ENCODE measurements at regions not wholly inside any gene's neighbourhood (a gene's known extent, or its start where the extent isn't known, plus 50 kb on each side); places are given as distances from the start of the nearest gene placed in this dataset.
"Not testable (repeated sequence)": the region's sequence is repeated elsewhere in the genome, so short reads cannot be mapped to it uniquely, and the experiment has no call there.

DNA sequence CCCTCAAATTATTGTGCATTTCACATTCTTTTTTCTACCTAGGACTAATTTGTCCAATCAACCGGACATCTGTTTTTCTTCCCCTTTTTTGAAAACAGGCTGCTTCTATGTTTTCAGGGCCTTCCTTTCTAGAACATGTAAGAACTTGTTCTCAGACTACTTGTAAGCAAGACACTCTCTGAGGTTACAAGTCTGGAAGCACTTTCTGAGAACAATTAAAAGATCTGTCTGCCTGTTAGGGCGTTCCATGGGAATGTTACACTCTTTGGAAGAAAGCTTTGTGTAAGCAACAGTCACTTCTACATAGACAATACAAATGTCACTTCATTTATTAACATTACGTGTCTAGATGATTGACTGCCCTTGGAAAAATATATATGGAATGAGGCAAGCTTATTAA lies 50.9 kb upstream of the HSPB3 start:
- no peaks in the 10 kb centered on the region for H3K4me1 Mint-ChIP-seq
- H3K36me3 Mint-ChIP-seq: no peaks in the 10 kb centered on the region
- no peak overlapping the region for H3K4me3 Mint-ChIP-seq
- no peaks in the 10 kb centered on the region for H3K9me3 Mint-ChIP-seq
- H3K27ac Mint-ChIP-seq: no peak overlapping the region
- no peaks in the 10 kb centered on the region for H3K27me3 Mint-ChIP-seq

DNA sequence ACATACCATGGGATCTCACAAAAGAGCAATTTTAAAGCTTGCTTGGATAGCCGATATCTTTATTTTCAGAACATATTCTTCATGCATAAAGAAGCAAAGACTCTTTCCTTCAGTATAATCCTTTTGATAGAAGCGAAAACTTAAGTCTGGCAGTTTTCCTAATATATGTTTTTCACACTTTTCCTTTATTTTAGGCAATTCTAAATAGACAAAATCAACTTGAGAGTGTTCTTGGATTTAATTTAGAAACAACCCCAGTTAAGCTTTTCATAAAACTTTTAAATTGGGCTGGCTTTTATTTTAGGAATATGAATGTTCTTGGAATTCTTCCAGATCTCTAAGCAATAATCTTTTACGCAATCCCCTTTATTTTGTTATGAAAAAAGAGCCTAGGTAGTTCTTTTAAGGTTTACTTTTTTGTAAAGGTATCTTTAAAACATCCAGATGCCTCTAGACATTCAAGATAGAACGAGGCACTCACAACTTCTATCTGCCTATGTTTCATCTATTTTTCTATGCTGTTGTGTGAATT lies 51.5 kb upstream of the HSPB3 start:
- Mint-ChIP-seq H3K27me3 (no peaks in the 10 kb centered on the region), H3K27ac (no peak overlapping the region), H3K4me1 (no peaks in the 10 kb centered on the region), H3K9me3 (no peaks in the 10 kb centered on the region), H3K36me3 (no peaks in the 10 kb centered on the region), H3K4me3 (no peak overlapping the region)

DNA sequence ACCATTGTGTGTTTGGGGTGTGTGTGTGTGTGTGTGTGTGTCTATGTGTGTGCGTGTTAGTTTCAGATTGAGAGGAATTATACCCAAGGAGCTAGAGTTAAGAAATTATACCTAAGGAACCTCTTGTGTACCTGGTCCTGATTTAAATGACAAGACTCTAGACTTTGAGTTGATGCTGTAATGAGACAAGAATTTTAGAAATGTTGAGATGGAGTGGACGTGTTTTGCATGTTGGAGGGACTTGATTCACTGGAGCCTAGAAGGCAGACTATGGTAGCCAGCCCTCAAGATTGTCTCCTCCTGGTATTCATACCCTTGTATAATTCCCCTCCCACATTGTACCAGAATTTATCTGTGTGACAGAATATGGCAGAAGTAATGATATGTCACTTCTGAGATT lies 52.4 kb upstream of the HSPB3 start:
- no peaks in the 10 kb centered on the region for H3K36me3 Mint-ChIP-seq
- no peak overlapping the region for H3K4me3 Mint-ChIP-seq
- H3K9me3 Mint-ChIP-seq: no peaks in the 10 kb centered on the region
- no peak overlapping the region for H3K27ac Mint-ChIP-seq
- H3K27me3 Mint-ChIP-seq: no peaks in the 10 kb centered on the region
- no peaks in the 10 kb centered on the region for H3K4me1 Mint-ChIP-seq

DNA sequence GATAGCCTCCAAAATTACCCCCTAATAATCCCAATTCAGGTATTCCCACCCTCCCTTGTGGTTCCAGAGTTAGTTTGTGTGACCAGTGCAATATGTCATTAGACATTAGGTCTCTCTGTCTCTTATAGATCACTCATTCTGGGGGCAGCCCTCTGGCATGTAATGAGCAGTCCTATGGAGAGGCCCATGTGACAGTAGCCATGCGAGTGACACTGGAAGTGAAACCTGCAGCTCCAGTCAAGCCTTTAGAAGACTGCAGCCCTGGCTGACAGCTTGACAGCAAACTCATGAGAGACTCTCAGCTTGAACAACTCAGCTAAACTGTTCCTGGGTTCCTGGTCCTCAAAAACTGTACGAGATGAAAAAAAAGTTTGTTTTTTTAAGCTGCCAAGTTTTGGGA lies 54.0 kb upstream of the HSPB3 start:
- Mint-ChIP-seq H3K4me1 (no peaks in the 10 kb centered on the region), H3K36me3 (no peaks in the 10 kb centered on the region), H3K4me3 (no peak overlapping the region), H3K27ac (no peak overlapping the region), H3K27me3 (no peaks in the 10 kb centered on the region), H3K9me3 (no peaks in the 10 kb centered on the region)

DNA sequence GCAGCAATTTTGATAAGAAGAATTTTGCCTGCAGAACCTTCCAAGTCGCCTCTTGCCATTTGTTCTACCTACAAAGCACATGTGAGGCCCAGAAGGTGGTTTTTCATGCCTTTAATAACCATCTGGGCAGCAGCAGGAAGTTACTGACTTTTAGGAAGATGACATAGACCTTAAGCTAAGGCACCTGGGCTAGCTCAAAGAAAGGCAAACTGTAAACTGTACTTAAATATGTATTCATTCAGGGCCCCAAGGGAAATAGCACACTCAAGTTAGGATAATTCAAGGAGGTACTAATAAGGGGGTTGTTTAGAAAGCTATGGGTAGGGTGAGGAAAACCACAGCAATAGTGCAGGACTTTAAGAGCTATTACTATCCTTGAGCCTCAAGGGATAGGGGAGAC lies 57.3 kb upstream of the HSPB3 start:
- H3K36me3 Mint-ChIP-seq: no peaks in the 10 kb centered on the region
- no peak overlapping the region for H3K27ac Mint-ChIP-seq
- H3K9me3 Mint-ChIP-seq: no peaks in the 10 kb centered on the region
- no peaks in the 10 kb centered on the region for H3K27me3 Mint-ChIP-seq
- no peak overlapping the region for H3K4me3 Mint-ChIP-seq
- no peaks in the 10 kb centered on the region for H3K4me1 Mint-ChIP-seq

DNA sequence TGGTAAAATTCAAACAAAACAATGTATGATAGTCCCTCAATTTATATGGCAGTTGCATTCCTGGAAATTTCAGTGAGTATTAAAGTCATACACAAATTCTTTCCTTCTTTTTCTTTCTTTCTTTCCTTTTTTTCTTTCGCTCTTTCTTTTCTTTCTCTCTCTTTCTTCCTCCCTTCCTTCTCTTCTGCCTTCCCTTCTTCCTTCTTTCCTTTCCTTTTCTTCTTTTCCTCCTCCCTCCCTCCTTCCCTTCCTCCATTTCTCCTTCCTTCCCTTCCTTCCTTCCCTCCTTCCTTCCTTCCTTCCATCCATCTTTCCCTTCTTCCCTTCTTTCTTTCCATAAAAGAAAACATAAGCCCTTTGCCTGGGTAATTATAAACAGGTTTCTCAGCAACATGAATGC lies 58.1 kb upstream of the HSPB3 start:
- no peaks in the 10 kb centered on the region for H3K36me3 Mint-ChIP-seq
- no peak overlapping the region for H3K4me3 Mint-ChIP-seq
- H3K4me1 Mint-ChIP-seq: no peaks in the 10 kb centered on the region
- no peak overlapping the region for H3K27ac Mint-ChIP-seq
- no peaks in the 10 kb centered on the region for H3K9me3 Mint-ChIP-seq
- no peaks in the 10 kb centered on the region for H3K27me3 Mint-ChIP-seq

DNA sequence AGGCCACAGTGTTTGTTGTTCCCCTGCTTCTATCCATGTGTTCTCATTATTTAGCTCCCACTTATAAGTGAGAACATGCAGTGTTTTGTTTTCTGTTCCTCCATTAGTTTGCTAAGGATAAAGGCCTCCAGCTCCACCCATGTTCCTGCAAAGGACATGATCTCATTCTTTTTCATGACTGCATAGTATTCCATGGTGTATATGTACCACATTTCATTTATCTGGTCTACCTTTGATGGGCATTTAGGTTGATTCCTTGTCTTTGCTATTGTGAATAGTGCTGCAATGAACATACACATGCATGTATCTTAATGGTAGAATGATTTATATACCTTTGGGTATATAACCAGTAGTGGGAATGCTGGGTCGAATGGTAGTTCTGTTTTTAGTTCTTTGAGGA lies 62.5 kb upstream of the HSPB3 start:
- not testable (repeated sequence) for H3K27ac Mint-ChIP-seq, H3K27me3 Mint-ChIP-seq, H3K4me3 Mint-ChIP-seq, H3K4me1 Mint-ChIP-seq, H3K36me3 Mint-ChIP-seq, H3K9me3 Mint-ChIP-seq

DNA sequence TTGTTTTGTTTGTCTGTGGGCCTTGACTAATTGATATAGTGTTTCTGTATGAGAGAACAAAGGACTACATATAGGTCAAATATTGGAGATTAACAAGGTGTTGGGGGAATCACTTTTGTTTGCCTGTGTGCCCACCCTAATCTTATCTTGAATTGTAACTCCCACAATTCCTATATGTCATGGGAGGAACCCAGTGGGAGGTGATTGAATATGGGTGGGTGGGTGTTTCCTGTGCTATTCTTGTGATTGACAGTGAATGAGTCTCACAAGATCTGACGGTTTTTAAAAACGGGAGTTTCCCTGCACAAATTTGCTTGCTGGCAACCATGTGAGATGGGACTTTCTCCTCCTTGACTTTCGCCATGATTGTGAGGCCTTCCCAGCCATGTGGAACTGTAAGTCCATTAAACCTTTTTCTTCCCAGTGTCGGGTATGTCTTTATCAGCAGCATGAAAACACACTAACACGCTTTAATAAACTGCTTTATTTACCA lies 64.9 kb upstream of the HSPB3 start:
- Mint-ChIP-seq H3K36me3 (no peaks in the 10 kb centered on the region), H3K27me3 (no peaks in the 10 kb centered on the region), H3K9me3 (no peaks in the 10 kb centered on the region), H3K4me1 (peaks cover 7% of the 10 kb centered on the region), H3K27ac (no peak overlapping the region), H3K4me3 (no peak overlapping the region)

DNA sequence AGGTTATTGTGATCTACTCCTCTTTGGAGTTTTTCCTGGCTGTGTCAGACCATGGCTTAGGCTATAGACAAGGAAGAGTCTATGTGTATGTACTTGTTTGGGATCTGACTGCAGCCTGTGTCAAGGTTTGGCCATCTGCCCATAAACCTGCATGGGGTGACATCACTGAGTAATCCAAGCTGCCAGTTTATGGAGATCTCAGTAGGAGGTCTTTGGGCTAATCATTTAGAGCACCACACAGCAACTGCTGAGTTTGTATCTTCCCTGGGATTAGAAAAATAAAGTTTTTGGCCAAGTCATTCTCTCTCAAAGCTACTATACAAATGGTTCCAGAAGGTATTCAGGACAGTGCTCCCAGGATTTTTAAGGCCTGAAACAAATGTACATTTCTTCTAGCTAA lies 65.5 kb upstream of the HSPB3 start:
- Mint-ChIP-seq H3K9me3 (no peaks in the 10 kb centered on the region), H3K36me3 (no peaks in the 10 kb centered on the region), H3K27me3 (no peaks in the 10 kb centered on the region), H3K4me3 (no peak overlapping the region), H3K4me1 (peaks cover 7% of the 10 kb centered on the region), H3K27ac (no peak overlapping the region)

DNA sequence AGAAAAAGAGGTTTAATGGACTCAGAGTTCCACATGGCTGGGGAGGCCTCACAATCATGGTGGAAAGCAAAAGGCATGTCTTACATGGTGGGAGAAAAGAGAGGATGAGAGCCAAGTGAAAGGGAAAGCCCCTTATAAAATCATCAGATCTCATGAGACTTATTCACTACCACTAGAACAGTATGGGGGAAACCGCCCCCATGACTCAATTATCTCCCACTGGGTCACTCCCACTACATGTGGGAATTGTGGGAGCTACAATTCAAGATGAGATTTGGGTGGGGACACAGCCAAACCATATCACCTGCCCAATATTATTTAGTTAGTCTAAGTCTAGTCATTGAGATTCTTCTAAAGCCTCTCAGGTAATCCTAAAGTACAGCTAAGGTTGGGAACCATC lies 66.1 kb upstream of the HSPB3 start:
- H3K36me3 Mint-ChIP-seq, H3K27me3 Mint-ChIP-seq, H3K9me3 Mint-ChIP-seq, H3K4me1 Mint-ChIP-seq, H3K4me3 Mint-ChIP-seq: not testable (repeated sequence)
- peak overlapping the region; percentile 33 for H3K27ac Mint-ChIP-seq

DNA sequence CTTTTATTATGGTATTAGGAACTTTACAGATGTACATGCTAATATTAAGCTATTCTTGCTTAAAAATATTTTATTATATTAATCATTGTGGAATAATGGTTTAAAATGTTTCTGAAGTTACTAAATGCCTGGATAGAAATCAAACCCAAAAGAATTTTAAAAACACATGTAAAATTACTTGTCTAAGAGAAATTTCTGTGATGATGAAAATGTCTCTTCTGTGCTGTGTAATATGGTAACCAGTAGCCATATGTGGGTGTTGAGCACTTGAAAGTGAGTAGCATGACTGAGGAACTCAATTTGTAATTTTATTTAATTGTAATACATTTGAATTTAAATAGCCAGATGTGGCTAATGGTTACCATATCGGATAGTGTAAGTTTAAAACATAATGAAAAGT lies 66.7 kb upstream of the HSPB3 start:
- Mint-ChIP-seq H3K27me3 (no peaks in the 10 kb centered on the region), H3K27ac (no peak overlapping the region), H3K4me1 (peaks cover 7% of the 10 kb centered on the region), H3K9me3 (no peaks in the 10 kb centered on the region), H3K4me3 (no peak overlapping the region), H3K36me3 (no peaks in the 10 kb centered on the region)

DNA sequence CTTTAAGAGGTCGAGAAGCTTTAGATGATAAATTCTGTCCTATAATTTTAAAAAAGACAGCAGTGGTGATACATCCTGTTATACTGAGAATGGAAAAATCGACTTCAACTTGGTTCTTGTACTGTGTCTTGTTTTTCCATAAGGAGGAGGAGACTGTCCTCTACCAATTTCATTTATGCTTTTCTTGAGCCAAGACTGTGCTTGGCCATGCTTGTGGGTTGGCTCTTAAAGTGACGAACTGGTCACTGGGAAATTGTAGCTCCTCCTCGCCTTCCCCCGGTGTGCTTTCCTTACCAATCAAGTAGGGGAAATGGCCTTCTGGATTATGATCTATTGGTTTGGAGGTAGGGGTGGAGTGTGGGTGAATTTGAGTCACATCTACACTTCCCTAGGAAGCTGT lies 67.1 kb upstream of the HSPB3 start:
- Mint-ChIP-seq H3K9me3 (no peaks in the 10 kb centered on the region), H3K36me3 (no peaks in the 10 kb centered on the region), H3K4me1 (peaks cover 7% of the 10 kb centered on the region), H3K27me3 (no peaks in the 10 kb centered on the region), H3K4me3 (no peak overlapping the region), H3K27ac (peak overlapping the region; percentile 25)

DNA sequence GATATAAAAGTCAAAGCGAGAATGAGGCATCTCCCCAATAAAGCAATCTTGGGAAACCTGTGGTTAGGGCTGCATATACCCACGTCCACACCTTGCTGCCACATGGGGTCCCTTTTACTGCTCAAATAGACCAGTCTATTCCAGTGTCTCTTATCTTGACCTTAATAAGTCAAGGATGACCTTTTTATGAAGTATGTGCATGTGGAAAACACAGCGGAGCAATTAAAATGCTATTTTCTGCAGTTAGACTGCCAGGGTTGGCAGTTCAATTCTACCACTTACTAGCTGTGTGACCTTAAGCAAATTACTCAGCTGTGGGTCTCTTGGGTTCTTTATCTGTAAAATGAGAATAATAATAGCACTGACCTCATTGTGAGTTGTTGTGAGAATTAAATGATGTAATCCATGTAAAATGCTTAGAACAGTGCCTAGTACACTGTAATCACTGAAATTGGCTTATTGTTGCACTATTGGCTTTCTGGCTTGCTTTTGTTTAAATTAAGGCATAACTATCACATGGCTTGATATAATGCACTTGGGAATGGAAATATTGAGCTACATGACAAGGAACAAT lies 67.8 kb upstream of the HSPB3 start:
- Mint-ChIP-seq H3K27ac (peak overlapping the region; percentile 25), H3K4me1 (peaks cover 7% of the 10 kb centered on the region)

DNA sequence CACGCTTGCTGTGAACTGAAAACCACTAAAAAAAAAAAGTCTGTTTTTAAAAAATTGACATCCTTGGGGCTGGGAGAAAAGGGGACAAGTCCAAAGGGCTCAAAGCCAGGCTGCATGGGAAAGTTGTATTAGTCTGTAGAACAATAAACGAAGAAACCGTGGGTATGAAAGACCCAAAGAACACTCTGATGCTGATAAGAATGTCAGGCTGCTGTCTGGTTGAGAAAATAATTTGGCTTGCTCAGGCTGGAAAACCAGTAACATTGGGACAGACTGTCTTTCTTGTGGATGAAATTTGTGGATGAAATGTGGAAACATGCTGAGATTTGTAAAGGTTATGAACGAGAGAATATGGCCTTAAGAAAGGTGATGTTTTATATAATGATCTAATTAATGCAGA lies 68.5 kb upstream of the HSPB3 start:
- H3K4me1 Mint-ChIP-seq: peaks cover 7% of the 10 kb centered on the region
- H3K27me3 Mint-ChIP-seq: no peaks in the 10 kb centered on the region
- H3K4me3 Mint-ChIP-seq: no peak overlapping the region
- H3K9me3 Mint-ChIP-seq: no peaks in the 10 kb centered on the region
- H3K36me3 Mint-ChIP-seq: no peaks in the 10 kb centered on the region
- H3K27ac Mint-ChIP-seq: no peak overlapping the region

More for the DNA sequence above, 67.8 kb upstream of the HSPB3 start:
- no peaks in the 10 kb centered on the region for H3K36me3 Mint-ChIP-seq
- no peaks in the 10 kb centered on the region for H3K27me3 Mint-ChIP-seq
- no peaks in the 10 kb centered on the region for H3K9me3 Mint-ChIP-seq
- no peak overlapping the region for H3K4me3 Mint-ChIP-seq

DNA sequence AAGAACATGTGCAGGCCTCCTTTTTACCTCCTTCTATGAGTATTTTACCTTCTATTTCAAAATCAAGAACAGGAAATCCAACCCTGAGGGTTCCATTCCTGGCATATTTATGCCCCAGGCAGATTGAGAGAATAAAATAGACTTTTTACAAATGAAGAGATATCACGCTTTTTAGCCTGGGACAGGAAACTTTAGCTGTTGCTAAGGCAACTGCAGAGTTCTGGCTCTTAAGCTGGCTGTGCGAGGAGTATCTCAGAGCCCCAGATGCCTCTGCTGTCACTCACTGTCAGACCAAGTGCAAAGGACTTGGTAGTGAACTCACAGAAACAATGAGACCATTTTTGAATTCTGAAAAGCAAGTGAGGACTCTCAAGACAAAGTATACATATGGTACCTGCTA lies 69.5 kb upstream of the HSPB3 start:
- H3K27ac Mint-ChIP-seq: no peak overlapping the region
- H3K9me3 Mint-ChIP-seq: no peaks in the 10 kb centered on the region
- H3K4me3 Mint-ChIP-seq: no peak overlapping the region
- H3K36me3 Mint-ChIP-seq: no peaks in the 10 kb centered on the region
- no peaks in the 10 kb centered on the region for H3K27me3 Mint-ChIP-seq
- H3K4me1 Mint-ChIP-seq: peaks cover 7% of the 10 kb centered on the region

DNA sequence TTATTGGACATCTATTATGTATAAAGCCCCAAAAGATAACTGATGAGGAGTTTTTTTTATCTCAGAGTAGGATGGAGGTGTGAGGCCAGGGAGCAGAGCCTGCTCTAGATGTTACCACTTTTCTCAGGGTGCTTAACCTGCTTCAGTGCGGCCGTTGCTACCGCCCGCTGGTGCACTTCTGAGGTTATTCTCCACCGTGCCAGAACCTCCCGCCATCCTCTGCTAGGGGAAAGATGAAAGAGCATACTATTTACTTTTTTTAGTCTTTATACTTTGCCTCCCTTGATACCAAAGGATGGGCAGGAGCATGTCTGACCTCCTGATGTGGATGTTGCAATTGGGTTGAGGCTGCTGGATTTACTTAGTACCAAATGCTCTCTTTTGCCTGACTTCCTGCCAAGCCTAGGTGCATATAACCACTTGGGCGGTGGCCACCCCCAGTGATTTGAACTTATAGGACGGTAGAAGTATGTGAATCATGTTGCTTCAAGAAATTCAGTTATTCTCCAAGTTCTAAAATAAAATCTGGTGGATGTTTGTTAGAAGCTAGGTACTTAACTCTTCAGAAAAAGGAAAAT lies 71.1 kb upstream of the HSPB3 start:
- Mint-ChIP-seq H3K27me3 (no peaks in the 10 kb centered on the region), H3K27ac (no peak overlapping the region), H3K4me3 (no peak overlapping the region), H3K4me1 (peaks cover 7% of the 10 kb centered on the region), H3K9me3 (no peaks in the 10 kb centered on the region), H3K36me3 (no peaks in the 10 kb centered on the region)

DNA sequence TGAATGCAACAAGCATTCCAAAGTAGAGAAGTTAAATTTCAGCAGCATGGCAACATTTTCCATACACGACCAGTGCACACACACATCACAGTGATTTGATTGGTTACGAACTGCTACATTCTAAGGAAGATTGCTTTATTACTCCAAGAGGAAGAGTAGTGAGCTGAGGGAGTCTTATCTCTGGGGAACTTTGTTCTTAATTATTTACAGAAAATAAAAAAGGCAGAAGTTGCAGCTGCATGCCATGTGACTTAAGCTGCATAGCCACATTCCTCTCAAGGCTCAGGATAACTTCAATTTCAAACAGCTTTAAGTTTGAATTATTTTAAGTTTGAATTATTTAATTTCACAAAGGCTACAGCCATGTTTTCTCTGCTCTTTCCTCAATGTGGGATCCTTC lies 71.6 kb upstream of the HSPB3 start:
- peaks cover 3% of the 10 kb centered on the region for H3K4me1 Mint-ChIP-seq
- H3K36me3 Mint-ChIP-seq: no peaks in the 10 kb centered on the region
- no peak overlapping the region for H3K4me3 Mint-ChIP-seq
- H3K9me3 Mint-ChIP-seq: no peaks in the 10 kb centered on the region
- no peak overlapping the region for H3K27ac Mint-ChIP-seq
- H3K27me3 Mint-ChIP-seq: peaks cover 2% of the 10 kb centered on the region

Data from activated naive CD4-positive, alpha-beta T cell treated with anti-CD3 and anti-CD28 coated beads, Interleukin-2, amount 50 U/mL, for 24 hours (primary cell).